C4-2B (cell line): ENCODE measurements at regions not wholly inside any gene's neighbourhood (a gene's known extent, or its start where the extent isn't known, plus 50 kb on each side); places are given as distances from the start of the nearest gene placed in this dataset.

ENCODE experiments used
- H3K27ac ChIP-seq: fragments of 450-650 bp; 2 replicates; pipeline ENCODE4 v1.5.1; 2017
- ZFX ChIP-seq: fragments of 450-650 bp; IDR thresholded peaks from 2 replicates; pipeline ENCODE4 v1.6.1; 2017
- TF ChIP-seq, protein P1 (sequence below): fragments of 450-650 bp; conservative IDR thresholded peaks from 2 replicates; pipeline ENCODE4 v1.5.1; 2017; ENCODE audit warnings: mild to moderate bottlenecking

DNA sequence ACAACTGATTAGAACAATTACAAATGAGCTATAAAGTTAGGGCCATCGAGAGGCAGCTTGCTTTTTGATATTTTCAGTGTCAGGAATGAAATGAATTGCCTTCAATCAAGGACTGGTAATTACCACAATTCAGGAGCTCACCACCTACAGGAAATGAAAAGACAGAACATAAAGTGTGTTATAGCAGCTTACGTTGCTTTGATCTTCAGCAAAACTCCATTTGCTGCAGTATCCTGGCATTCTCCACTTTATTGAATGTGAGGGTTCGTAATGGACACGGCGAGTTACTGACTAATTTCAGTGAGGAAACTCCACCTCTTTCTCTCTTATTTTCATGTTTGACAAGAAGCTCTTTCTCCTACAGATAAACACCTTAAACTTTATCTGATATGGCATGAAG, 440.0 kb upstream of the HSF2 start:
- no peak for TF ChIP-seq ZFX
- TF ChIP-seq, protein P1, sequence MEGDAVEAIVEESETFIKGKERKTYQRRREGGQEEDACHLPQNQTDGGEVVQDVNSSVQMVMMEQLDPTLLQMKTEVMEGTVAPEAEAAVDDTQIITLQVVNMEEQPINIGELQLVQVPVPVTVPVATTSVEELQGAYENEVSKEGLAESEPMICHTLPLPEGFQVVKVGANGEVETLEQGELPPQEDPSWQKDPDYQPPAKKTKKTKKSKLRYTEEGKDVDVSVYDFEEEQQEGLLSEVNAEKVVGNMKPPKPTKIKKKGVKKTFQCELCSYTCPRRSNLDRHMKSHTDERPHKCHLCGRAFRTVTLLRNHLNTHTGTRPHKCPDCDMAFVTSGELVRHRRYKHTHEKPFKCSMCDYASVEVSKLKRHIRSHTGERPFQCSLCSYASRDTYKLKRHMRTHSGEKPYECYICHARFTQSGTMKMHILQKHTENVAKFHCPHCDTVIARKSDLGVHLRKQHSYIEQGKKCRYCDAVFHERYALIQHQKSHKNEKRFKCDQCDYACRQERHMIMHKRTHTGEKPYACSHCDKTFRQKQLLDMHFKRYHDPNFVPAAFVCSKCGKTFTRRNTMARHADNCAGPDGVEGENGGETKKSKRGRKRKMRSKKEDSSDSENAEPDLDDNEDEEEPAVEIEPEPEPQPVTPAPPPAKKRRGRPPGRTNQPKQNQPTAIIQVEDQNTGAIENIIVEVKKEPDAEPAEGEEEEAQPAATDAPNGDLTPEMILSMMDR, result no peak; the same call in 1 of the 2 replicates
- no peak overlapping the region for H3K27ac ChIP-seq

DNA sequence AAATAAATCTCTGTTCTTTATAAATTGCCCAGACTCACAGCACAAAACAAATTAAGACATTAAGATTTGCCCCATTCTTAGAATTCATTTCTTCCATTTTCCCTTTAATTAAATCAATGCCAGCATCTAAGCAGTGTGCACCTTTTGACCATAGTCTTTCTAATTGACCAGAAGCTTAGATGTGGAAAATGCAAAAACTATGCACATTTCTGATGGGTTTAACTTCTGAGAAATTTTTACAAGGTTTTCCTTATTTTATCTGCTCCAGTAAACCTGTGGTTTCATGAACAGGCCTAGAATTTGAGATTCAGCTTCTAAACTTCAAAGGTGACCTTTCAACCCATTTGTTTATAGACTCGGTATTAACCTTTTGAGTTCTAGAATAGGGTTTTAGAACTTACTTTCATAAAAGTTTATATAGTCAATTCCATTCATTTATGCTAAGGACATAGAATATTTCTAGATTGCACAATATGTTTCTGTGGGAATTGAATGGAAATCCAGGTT, 437.8 kb upstream of the HSF2 start:
- no peak for TF ChIP-seq ZFX
- TF ChIP-seq, protein P1, result no peak
- no peak overlapping the region for H3K27ac ChIP-seq

DNA sequence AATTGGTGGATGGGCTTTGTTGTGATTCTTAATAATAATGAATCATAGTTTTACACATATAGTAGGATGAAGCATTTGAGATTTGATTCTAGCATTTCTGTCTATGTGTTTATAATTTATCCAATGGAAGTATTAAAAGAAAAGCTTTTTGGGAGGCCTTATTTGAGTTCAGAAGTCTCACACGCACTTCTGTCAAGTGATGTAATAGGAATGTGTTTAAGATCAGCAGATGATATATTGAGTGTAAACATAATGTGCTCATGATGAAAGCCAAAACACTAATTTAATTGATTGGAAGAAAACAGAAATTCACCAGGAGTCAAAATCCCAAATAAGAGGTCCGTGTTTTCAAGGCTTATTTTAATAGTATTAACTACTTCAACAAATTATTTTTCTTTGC, 435.6 kb upstream of the HSF2 start:
- no peak overlapping the region for H3K27ac ChIP-seq
- no peak for TF ChIP-seq ZFX
- TF ChIP-seq, protein P1, result no peak

DNA sequence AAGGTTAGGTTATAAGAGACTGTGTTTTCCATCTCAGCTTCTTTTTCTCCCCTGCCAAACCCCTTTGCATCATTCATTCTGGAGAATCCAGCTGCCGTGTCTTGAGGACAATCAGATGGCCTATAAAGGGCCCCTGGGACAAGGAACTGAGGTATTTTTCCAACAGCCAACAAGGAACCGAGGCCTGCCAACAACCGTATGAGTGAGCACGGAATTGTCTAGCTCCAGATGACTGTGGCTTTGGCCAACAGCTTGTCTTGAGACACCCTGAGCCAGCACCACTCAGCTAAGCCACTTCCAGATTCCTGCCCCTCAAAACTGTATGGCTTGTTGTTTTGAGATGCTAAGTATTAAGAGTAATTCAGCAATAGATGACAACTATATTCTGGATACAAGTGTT, 433.7 kb upstream of the HSF2 start:
- TF ChIP-seq, protein P1, result no peak
- no peak for TF ChIP-seq ZFX
- no peak overlapping the region for H3K27ac ChIP-seq

DNA sequence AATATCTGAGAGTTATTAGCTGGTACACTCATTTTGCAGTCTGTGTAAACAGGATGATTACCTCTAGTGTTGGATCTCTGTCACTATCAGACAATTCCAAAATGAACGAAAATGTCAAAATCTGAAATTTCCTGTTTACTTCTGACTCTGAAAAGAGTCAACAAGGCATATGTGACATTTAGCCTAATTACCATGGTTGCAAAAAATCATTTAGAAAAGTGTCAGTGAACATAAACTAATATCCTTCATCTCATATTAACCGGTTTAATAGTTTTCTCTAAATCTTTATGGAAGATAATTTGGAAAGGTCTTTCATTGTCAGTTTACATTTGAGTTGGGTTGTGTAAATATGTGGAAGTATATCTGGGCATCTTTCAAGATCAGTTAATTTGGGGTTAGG, 431.8 kb upstream of the HSF2 start:
- TF ChIP-seq, protein P1, result no peak
- TF ChIP-seq ZFX, result no peak
- no peak overlapping the region for H3K27ac ChIP-seq

DNA sequence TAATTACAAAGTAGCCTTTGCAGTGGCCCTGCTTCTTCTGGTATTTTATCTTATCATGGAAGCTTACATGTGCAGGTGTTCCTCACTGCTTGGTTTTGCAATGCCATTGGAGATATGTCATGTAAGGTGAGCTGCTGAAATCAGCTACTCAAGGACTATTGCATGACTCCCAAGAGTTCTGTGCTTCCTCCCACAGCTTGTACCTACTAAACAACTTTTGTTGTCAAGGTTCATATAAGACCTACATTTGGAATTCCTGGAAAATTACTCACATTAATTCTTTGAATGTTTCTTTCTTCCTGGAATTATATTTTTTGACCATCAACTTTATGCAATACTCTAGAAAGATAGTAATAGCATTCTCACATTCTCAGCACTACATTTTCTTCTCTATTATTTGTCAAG, 427.5 kb upstream of the HSF2 start:
- TF ChIP-seq ZFX, result no peak
- no peak overlapping the region for H3K27ac ChIP-seq

DNA sequence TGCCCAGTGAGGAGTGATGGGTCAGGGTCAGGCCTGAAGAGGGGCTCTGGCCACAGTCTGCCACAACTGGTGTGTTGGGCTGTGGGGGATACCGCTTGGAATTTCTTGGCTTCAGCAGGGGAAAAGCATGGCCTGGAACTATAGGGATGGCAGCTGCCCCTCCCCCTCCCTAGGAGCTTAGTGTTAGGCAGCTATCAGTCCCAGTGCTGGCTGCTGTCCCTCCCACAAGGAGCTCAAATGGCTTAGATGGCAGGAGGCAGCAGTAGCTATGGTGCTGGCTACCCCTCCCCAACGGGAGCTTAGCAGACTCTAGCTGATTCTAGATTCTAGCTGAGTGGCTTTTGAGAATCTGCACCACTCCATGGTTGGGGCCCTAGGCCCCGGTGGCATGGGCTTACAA, 414.5 kb upstream of the HSF2 start:
- TF ChIP-seq ZFX, result no peak

DNA sequence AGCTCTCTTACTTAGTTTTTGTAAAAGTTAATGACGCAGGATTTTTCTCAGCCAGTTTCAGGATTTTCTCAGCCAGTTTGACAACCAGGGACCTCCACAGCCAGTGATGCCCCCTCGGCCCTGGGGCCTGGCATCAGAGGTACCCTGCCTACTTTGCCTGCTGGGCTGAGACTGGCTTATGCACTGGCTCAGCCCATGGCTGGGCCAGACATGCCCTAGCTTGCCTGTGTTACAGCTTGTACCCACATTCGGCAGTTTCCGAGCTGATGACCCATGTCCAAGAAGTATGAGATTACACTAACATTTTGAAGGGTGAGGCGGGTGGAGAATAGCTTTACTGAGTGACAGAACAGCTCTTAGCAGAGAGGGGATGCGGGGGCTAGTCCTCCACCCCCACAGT, 406.1 kb upstream of the HSF2 start:
- TF ChIP-seq, protein P1, result no peak
- TF ChIP-seq ZFX, result no peak
- no peak overlapping the region for H3K27ac ChIP-seq

More for the DNA sequence above, 414.5 kb upstream of the HSF2 start:
- no peak overlapping the region for H3K27ac ChIP-seq
